ENCODE measurements at regions not wholly inside any gene's neighbourhood (a gene's known extent, or its start where the extent isn't known, plus 50 kb on each side); places are given as distances from the start of the nearest gene placed in this dataset.

DNA sequence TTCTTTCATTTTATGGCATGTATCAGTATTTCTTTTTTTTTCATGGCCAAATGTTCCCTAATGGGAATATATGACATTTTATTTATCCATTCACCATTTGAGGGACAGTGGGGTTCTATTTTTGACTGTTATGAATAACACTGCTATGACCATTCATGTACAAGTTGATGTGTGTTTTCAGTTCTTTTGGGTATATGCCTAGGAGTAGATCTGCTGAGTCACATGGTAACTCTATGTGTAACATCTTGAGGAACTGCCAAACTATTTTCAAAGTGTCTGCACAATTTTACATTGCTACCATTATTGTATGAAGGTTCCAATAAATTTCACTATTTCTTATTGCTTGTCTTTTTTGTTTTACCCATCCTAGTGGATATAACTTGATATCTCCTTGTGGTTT, 223.0 kb downstream of the TANC2 start:
- no peaks in the 10 kb centered on the region for H3K36me3 ChIP-seq (ENCODE audit: low read length)
- H3K27ac ChIP-seq (ENCODE audit: low read depth, low read length), result no peak overlapping the region
- H4K20me1 ChIP-seq (ENCODE audit: low read depth, low read length), result no peaks in the 10 kb centered on the region
- no peak overlapping the region for H2AFZ ChIP-seq (ENCODE audit: low read depth, low read length, severe bottlenecking)
- no peaks in the 10 kb centered on the region for H3K79me2 ChIP-seq (ENCODE audit: insufficient read depth, low read length)
- no peaks in the 10 kb centered on the region for H3K9me3 ChIP-seq (ENCODE audit: insufficient read depth, low read length)
- H3K4me2 ChIP-seq (ENCODE audit: low read depth, low read length, poor library complexity, severe bottlenecking), result no peak overlapping the region
- no peak overlapping the region for H3K4me3 ChIP-seq (ENCODE audit: insufficient read depth, low read length, poor library complexity, severe bottlenecking)
- TF ChIP-seq, protein P1, sequence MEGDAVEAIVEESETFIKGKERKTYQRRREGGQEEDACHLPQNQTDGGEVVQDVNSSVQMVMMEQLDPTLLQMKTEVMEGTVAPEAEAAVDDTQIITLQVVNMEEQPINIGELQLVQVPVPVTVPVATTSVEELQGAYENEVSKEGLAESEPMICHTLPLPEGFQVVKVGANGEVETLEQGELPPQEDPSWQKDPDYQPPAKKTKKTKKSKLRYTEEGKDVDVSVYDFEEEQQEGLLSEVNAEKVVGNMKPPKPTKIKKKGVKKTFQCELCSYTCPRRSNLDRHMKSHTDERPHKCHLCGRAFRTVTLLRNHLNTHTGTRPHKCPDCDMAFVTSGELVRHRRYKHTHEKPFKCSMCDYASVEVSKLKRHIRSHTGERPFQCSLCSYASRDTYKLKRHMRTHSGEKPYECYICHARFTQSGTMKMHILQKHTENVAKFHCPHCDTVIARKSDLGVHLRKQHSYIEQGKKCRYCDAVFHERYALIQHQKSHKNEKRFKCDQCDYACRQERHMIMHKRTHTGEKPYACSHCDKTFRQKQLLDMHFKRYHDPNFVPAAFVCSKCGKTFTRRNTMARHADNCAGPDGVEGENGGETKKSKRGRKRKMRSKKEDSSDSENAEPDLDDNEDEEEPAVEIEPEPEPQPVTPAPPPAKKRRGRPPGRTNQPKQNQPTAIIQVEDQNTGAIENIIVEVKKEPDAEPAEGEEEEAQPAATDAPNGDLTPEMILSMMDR (IDR thresholded peaks at IDR 0.05; ENCODE audit: insufficient read depth, low read length, poor library complexity, severe bottlenecking), result no peak
- TF ChIP-seq EZH2phosphoT487 (conservative IDR thresholded peaks at IDR 0.05; ENCODE audit: low read length), result no peak
- no peaks in the 10 kb centered on the region for H3K27me3 ChIP-seq (ENCODE audit: low read length)
- H3K9ac ChIP-seq (ENCODE audit: low read length), result no peak overlapping the region
- no peaks in the 10 kb centered on the region for H3F3A ChIP-seq (ENCODE audit: insufficient read depth)
- H3K9me2 ChIP-seq (replicated peaks; ENCODE audit: insufficient read depth, low read length), result no peaks in the 10 kb centered on the region

DNA sequence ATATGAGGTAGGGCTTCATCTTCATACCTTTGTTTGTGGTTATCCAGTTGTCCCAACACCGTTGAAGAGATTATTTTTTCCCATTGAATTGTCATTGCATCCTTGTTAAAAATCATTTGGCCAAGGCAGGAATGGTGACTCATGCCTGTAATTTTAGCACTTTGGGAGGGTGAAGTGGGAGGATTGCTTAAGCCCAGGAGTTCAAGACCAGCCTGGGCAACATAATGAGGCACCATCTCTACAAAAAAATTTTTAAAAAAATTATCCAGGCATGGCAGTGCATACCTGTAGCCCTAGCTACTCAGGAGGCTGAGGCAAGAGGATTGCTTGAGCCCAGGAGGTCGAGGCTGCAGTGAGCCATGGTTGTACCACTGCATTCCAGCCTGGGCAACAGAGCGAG, 223.9 kb downstream of the TANC2 start:
- H3K27ac ChIP-seq (ENCODE audit: low read depth, low read length), result no peak overlapping the region
- no peaks in the 10 kb centered on the region for H3K36me3 ChIP-seq (ENCODE audit: low read length)
- H2AFZ ChIP-seq (ENCODE audit: low read depth, low read length, severe bottlenecking), result no peak overlapping the region
- H3K9me2 ChIP-seq (replicated peaks; ENCODE audit: insufficient read depth, low read length), result no peaks in the 10 kb centered on the region
- H3K9ac ChIP-seq (ENCODE audit: low read length), result no peak overlapping the region
- H3K9me3 ChIP-seq (ENCODE audit: insufficient read depth, low read length), result no peaks in the 10 kb centered on the region
- no peaks in the 10 kb centered on the region for H3K27me3 ChIP-seq (ENCODE audit: low read length)
- no peaks in the 10 kb centered on the region for H4K20me1 ChIP-seq (ENCODE audit: low read depth, low read length)
- TF ChIP-seq, protein P1 (IDR thresholded peaks at IDR 0.05; ENCODE audit: insufficient read depth, low read length, poor library complexity, severe bottlenecking), result no peak
- no peak for TF ChIP-seq EZH2phosphoT487 (conservative IDR thresholded peaks at IDR 0.05; ENCODE audit: low read length)
- no peak overlapping the region for H3K4me3 ChIP-seq (ENCODE audit: insufficient read depth, low read length, poor library complexity, severe bottlenecking)
- no peak overlapping the region for H3K4me2 ChIP-seq (ENCODE audit: low read depth, low read length, poor library complexity, severe bottlenecking)
- H3K79me2 ChIP-seq (ENCODE audit: insufficient read depth, low read length), result no peaks in the 10 kb centered on the region
- H3F3A ChIP-seq (ENCODE audit: insufficient read depth), result no peaks in the 10 kb centered on the region

DNA sequence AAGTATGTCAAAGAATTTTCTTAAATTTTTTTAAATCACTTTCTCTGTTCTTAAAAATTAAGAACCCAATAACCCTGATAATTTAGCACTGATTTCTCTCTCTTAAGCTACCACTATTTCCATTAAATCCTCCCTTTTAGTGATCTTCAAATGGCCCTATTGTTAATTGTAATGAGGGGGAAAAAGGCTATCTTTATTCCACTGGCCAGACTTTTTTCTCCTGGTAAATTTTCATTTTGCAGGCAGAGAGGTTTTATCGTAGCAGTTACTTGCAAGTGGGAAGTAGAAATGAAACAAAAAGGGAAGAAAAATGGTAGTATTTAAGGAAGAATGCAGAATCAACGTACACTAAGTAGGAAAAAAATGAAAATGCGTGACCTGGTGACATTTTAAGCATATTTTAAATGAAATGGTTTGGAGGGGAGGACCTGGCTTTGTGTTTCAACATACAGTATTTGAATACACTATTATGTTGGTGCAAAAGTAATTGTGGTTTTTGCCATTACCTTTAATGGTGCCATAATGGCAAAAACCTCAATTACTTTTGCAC, 224.9 kb downstream of the TANC2 start:
- Histone ChIP-seq H2AFZ (ENCODE audit: low read depth, low read length, severe bottlenecking) (no peak overlapping the region), H3K27ac (ENCODE audit: low read depth, low read length) (no peak overlapping the region), H3K79me2 (ENCODE audit: insufficient read depth, low read length) (no peaks in the 10 kb centered on the region), H3F3A (ENCODE audit: insufficient read depth) (no peaks in the 10 kb centered on the region), H3K4me3 (ENCODE audit: insufficient read depth, low read length, poor library complexity, severe bottlenecking) (no peak overlapping the region), H3K27me3 (ENCODE audit: low read length) (no peaks in the 10 kb centered on the region), H3K9me2 (replicated peaks; ENCODE audit: insufficient read depth, low read length) (no peaks in the 10 kb centered on the region), H3K9ac (ENCODE audit: low read length) (no peak overlapping the region), H3K9me3 (ENCODE audit: insufficient read depth, low read length) (no peaks in the 10 kb centered on the region), H4K20me1 (ENCODE audit: low read depth, low read length) (no peaks in the 10 kb centered on the region), H3K4me2 (ENCODE audit: low read depth, low read length, poor library complexity, severe bottlenecking) (no peak overlapping the region), H3K36me3 (ENCODE audit: low read length) (no peaks in the 10 kb centered on the region)
- TF ChIP-seq EZH2phosphoT487 (conservative IDR thresholded peaks at IDR 0.05; ENCODE audit: low read length), result no peak
- TF ChIP-seq, protein P1 (IDR thresholded peaks at IDR 0.05; ENCODE audit: insufficient read depth, low read length, poor library complexity, severe bottlenecking), result no peak
